Cardiac muscle cell (in vitro differentiated cells and primary cell): ENCODE measurements at regions not wholly inside any gene's neighbourhood (a gene's known extent, or its start where the extent isn't known, plus 50 kb on each side); places are given as distances from the start of the nearest gene placed in this dataset.

Experiments used
- DNase-seq, 2 donors: peaks; one replicate each; pipeline versions ENCODE4 v3.0.0 to v3.0.0-alpha.2; 2010 to 2017; ENCODE audit warnings: low read depth in 1 of 2, low spot score in 1 of 2
- H3K27ac ChIP-seq: fragments of 200-600 bp; sonication (generic); 2 replicates; pipeline ENCODE4 v1.5.1; 2016
- H3K27me3 ChIP-seq: fragments of 200-600 bp; sonication (generic); 2 replicates; pipeline ENCODE4 v1.6.0; 2016; ENCODE audit warnings: control low read depth
- H3K36me3 ChIP-seq: fragments of 200-600 bp; sonication (generic); 2 replicates; pipeline ENCODE4 v1.5.1; 2016; ENCODE audit warnings: control low read depth
- H3K4me1 ChIP-seq: fragments of 200-600 bp; sonication (generic); 2 replicates; pipeline ENCODE4 v1.8.1; 2017; ENCODE audit warnings: low read depth, mild to moderate bottlenecking, mixed run types
- H3K4me3 ChIP-seq: fragments of 200-600 bp; sonication (generic); 2 replicates; pipeline ENCODE4 v1.5.1; 2016; ENCODE audit warnings: mild to moderate bottlenecking
- H3K9me3 ChIP-seq: fragments of 200-600 bp; sonication (generic); 2 replicates; pipeline ENCODE4 v1.5.1; 2017; ENCODE audit warnings: low read depth, mild to moderate bottlenecking, control low read depth
- TF ChIP-seq, protein P1 (sequence below): IDR thresholded peaks from 2 replicates; pipeline ENCODE4 v1.5.1; 2012; ENCODE audit warnings: low read depth, mild to moderate bottlenecking, low read length

- Histone ChIP-seq H3K27ac (no peak overlapping the region), H3K4me3 (no peak overlapping the region), H3K9me3 (no peaks in the 10 kb centered on the region), H3K4me1 (no peaks in the 10 kb centered on the region), H3K36me3 (no peaks in the 10 kb centered on the region), H3K27me3 (no peaks in the 10 kb centered on the region)
- DNase-seq = no peak
- TF ChIP-seq, protein P1, sequence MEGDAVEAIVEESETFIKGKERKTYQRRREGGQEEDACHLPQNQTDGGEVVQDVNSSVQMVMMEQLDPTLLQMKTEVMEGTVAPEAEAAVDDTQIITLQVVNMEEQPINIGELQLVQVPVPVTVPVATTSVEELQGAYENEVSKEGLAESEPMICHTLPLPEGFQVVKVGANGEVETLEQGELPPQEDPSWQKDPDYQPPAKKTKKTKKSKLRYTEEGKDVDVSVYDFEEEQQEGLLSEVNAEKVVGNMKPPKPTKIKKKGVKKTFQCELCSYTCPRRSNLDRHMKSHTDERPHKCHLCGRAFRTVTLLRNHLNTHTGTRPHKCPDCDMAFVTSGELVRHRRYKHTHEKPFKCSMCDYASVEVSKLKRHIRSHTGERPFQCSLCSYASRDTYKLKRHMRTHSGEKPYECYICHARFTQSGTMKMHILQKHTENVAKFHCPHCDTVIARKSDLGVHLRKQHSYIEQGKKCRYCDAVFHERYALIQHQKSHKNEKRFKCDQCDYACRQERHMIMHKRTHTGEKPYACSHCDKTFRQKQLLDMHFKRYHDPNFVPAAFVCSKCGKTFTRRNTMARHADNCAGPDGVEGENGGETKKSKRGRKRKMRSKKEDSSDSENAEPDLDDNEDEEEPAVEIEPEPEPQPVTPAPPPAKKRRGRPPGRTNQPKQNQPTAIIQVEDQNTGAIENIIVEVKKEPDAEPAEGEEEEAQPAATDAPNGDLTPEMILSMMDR = no peak
Measured at GRCh38 chr18:73514449-73514848, 633.2 kb downstream of the FBXO15 start.

GRCh38 chr18:73511771-73512503 is 635.7 kb downstream of the FBXO15 start:
- peak in 1 of 2 donors; percentile 51 for DNase-seq

DNA sequence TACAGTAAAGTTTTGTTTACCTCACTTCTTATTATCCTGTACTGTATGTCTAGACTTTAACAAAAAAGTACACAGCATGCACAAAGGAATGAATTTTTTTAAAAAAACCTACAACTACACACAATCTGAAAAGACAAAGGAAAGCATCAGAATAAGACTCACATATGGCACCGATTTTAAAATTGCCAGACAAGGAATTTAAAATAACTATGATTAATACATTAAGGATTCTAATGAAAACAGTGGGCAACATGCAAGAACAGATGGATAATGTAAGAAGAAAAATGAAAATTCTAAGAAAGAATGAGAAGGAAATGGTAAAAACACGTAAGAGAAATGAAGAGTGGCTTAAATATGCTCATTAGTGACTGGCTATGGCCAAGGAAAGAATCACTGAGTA is 638.2 kb downstream of the FBXO15 start:
- TF ChIP-seq, protein P1 = no peak
- DNase-seq = no peak
- Histone ChIP-seq H3K4me3 (no peak overlapping the region), H3K27ac (no peak overlapping the region), H3K4me1 (no peaks in the 10 kb centered on the region), H3K36me3 (no peaks in the 10 kb centered on the region), H3K9me3 (no peaks in the 10 kb centered on the region), H3K27me3 (no peaks in the 10 kb centered on the region)

More at GRCh38 chr18:73511771-73512503, 635.7 kb downstream of the FBXO15 start:
- H3K9me3 ChIP-seq = no peaks in the 10 kb centered on the region
- no peaks in the 10 kb centered on the region for H3K4me1 ChIP-seq
- no peaks in the 10 kb centered on the region for H3K36me3 ChIP-seq
- no peaks in the 10 kb centered on the region for H3K27me3 ChIP-seq
- no peak overlapping the region for H3K4me3 ChIP-seq
- H3K27ac ChIP-seq = no peak overlapping the region
- TF ChIP-seq, protein P1 = no peak

DNA sequence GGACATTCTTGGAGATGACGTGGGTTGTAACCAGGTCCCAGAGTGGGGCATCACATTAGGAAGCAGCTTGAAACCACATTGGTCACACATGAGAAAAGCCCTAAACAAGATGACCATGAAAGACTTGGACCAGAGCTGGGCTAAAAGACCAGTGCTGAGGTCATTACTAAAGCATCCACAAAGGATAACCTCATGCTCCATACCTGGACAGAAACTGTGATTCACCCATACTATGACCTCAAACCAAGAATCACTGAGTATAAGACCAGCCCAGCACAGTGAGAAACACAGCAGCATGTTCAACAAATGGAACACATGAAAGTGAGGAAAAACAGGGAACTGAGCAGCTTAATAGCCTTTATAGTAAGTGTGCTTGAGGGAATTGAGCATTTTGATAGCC is 635.5 kb upstream of the NETO1 start:
- TF ChIP-seq, protein P1 = no peak
- no peak for DNase-seq

GRCh38 chr18:73487966-73488365 is 620.2 kb upstream of the NETO1 start:
- H3K9me3 ChIP-seq = no peaks in the 10 kb centered on the region
- peak in 1 of 2 donors; percentile 3 for DNase-seq

More for the DNA sequence above, 635.5 kb upstream of the NETO1 start:
- H3K27me3 ChIP-seq = no peaks in the 10 kb centered on the region
- no peaks in the 10 kb centered on the region for H3K4me1 ChIP-seq
- no peak overlapping the region for H3K27ac ChIP-seq
- no peaks in the 10 kb centered on the region for H3K9me3 ChIP-seq
- no peak overlapping the region for H3K4me3 ChIP-seq
- H3K36me3 ChIP-seq = no peaks in the 10 kb centered on the region

More at GRCh38 chr18:73487966-73488365, 620.2 kb upstream of the NETO1 start:
- TF ChIP-seq, protein P1 = no peak
- Histone ChIP-seq H3K4me1 (no peaks in the 10 kb centered on the region), H3K36me3 (no peaks in the 10 kb centered on the region), H3K4me3 (no peak overlapping the region), H3K27ac (no peak overlapping the region), H3K27me3 (no peaks in the 10 kb centered on the region)
